T-helper 1 cell treated with Interleukin-12 subunit alpha and Interleukin-12 subunit beta and Interleukin-4 antibody, amounts not matched to agents 30 μg/mL and 1 μg/mL, for 36 hours (primary cell): ENCODE measurements at regions not wholly inside any gene's neighbourhood (a gene's known extent, or its start where the extent isn't known, plus 50 kb on each side); places are given as distances from the start of the nearest gene placed in this dataset.
"Not testable (repeated sequence)": the region's sequence is repeated elsewhere in the genome, so short reads cannot be mapped to it uniquely, and the experiment has no call there.

Experiments
- H3K27ac Mint-ChIP-seq: one replicate; pipeline ENCODE4 v1.8.0; 2021; ENCODE audit warnings: mild to moderate bottlenecking, mixed read lengths
- H3K27me3 Mint-ChIP-seq: one replicate; pipeline ENCODE4 v1.8.0; 2021; ENCODE audit warnings: low read depth, mixed read lengths
- H3K36me3 Mint-ChIP-seq: one replicate; pipeline ENCODE4 v1.8.0; 2021; ENCODE audit warnings: low read depth, mixed read lengths
- H3K4me1 Mint-ChIP-seq: one replicate; pipeline ENCODE4 v1.8.0; 2021; ENCODE audit warnings: low read depth, mixed read lengths
- H3K4me3 Mint-ChIP-seq: one replicate; pipeline ENCODE4 v1.8.0; 2021; ENCODE audit warnings: mild to moderate bottlenecking, moderate library complexity, mixed read lengths
- H3K9me3 Mint-ChIP-seq: one replicate; pipeline ENCODE4 v1.8.0; 2021; ENCODE audit warnings: mixed read lengths

DNA sequence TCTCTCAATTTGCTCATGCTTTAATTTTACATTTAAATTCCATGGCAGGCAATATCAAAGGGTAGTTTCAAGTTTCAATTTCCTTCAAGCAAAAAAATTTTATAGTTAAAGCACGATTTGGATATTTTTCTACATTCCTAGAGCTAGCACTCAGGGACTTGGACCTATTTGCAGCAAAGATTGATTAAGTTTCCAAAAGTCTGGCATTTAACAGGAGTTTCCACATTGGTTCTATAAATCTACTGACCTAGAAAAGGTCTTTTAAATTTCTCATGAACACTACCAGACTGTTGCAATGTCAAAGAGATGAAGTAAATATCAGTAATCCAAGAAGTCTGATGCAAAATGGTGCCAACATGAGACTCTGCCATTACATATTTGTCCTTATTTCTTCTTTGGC is 253.7 kb upstream of the LINC00305 start:
- no peaks in the 10 kb centered on the region for H3K4me1 Mint-ChIP-seq
- no peaks in the 10 kb centered on the region for H3K9me3 Mint-ChIP-seq
- H3K4me3 Mint-ChIP-seq = no peak overlapping the region
- no peak overlapping the region for H3K27ac Mint-ChIP-seq
- no peaks in the 10 kb centered on the region for H3K36me3 Mint-ChIP-seq
- no peaks in the 10 kb centered on the region for H3K27me3 Mint-ChIP-seq

DNA sequence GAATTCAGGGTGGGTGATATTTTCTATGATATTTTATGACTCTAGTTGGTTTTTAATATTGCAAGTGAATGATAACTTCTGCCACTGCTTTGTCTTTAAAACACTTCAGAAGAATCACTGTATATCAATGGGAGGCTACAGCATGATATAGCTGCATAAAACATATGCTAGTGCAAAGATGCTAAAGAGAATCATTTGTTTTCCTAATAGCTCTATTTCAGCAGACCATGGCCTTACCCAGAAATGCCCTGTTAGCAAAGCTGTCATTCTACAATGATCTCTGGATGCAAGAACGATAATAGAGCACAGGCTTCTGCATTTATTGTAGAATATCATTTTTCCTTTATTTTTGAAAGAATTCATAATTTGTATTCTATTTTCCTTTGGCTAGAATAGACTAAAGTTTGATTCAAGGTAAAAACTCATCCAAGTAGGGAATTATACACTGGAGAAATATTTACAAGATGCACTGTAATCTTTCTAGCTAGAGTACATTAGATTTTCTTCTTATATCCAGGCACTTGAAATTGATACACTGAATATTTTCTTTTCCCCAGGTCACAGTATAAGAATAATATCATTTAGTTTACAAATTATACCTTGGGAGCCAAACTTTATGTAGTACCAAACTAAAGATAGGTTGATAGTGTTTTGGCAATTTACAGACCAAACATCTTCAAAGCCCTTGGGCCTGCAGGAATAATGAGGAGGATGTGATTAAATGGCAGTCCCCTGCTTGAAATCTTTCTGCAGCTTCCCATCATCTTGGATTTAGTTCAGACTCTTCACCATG is 252.6 kb upstream of the LINC00305 start:
- Mint-ChIP-seq H3K4me1 (no peaks in the 10 kb centered on the region), H3K36me3 (no peaks in the 10 kb centered on the region), H3K9me3 (no peaks in the 10 kb centered on the region), H3K27me3 (no peaks in the 10 kb centered on the region), H3K27ac (no peak overlapping the region), H3K4me3 (no peak overlapping the region)

DNA sequence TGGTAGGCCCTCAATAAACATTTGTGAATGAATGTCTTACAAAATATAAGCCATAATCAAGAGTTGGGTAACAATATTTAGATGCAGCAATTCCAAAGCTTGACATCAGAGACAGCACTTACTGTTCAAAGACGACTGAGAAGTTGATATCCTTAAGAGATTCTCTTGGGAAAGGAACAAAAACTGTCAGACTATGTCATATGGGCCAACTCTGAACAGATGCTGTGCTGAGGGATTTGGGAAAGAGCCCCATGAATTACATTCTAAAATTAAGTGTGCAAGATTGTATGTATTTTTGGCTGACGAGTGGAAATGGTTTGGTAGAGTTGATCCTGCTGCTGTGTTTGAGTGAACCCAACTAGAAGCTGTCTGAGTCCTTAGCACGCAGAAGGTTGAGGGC is 250.7 kb upstream of the LINC00305 start:
- H3K27ac Mint-ChIP-seq = no peak overlapping the region
- no peaks in the 10 kb centered on the region for H3K36me3 Mint-ChIP-seq
- no peak overlapping the region for H3K4me3 Mint-ChIP-seq
- no peaks in the 10 kb centered on the region for H3K9me3 Mint-ChIP-seq
- no peaks in the 10 kb centered on the region for H3K27me3 Mint-ChIP-seq
- no peaks in the 10 kb centered on the region for H3K4me1 Mint-ChIP-seq

DNA sequence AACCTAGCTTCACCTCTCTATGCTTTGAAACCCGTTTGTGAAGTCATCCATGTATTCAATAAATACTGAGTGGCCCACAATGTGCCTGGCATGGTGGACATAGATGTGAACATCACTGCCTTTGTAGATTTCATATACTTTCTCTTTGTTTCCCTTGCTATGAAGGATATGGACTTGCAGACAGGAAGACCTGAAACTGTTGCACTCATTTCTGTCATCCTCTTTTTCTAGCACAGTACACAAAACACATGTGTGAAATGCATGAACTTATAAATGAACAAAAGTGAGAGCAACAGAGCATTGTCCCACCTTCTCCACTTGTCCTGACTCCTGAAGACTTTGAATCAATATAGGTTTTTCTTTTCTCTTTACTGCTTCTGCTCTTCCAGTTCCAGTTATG is 249.4 kb upstream of the LINC00305 start:
- H3K4me1 Mint-ChIP-seq = no peaks in the 10 kb centered on the region
- no peak overlapping the region for H3K27ac Mint-ChIP-seq
- H3K36me3 Mint-ChIP-seq = no peaks in the 10 kb centered on the region
- no peaks in the 10 kb centered on the region for H3K9me3 Mint-ChIP-seq
- no peak overlapping the region for H3K4me3 Mint-ChIP-seq
- H3K27me3 Mint-ChIP-seq = no peaks in the 10 kb centered on the region

DNA sequence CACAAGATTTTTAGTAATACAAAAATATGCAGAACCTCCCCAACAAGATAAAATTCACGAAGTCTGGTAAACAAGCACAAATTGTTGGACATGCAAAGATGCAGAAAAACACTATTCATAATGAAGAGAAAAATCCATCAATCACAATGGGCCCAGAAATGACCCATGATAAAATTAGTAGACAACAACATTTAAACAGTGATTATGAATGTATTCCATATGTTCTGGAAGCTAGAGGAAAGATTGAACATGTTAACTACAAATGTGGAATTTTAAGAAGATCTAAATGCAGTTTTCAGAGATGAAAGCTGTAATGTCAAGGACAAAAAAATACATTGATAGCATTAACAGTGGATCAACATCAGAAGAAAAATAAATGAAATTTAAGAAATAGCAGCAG is 243.3 kb upstream of the LINC00305 start:
- no peak overlapping the region for H3K27ac Mint-ChIP-seq
- no peak overlapping the region for H3K4me3 Mint-ChIP-seq
- H3K27me3 Mint-ChIP-seq = no peaks in the 10 kb centered on the region
- peaks cover 3% of the 10 kb centered on the region for H3K9me3 Mint-ChIP-seq
- no peaks in the 10 kb centered on the region for H3K4me1 Mint-ChIP-seq
- H3K36me3 Mint-ChIP-seq = no peaks in the 10 kb centered on the region

DNA sequence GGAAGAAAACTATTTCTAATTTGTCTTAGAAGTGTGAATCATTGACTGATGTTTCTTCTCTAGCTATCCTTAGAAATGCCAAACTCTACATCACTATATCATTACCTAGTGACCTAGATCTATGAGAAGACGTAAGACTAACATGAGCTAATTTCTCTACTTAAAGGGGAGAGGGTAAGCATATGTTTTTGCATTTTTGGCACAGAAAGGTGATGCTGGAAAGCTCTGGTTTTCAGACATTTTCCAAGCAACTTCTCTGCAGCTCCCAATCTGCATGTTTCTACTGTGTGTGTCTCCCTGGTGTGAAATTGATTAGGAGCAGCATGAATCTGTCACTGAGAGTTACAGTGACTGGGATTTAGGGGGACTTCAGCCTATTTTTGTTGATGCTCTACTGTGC is 235.2 kb upstream of the LINC00305 start:
- no peaks in the 10 kb centered on the region for H3K27me3 Mint-ChIP-seq
- H3K9me3 Mint-ChIP-seq = no peaks in the 10 kb centered on the region
- H3K36me3 Mint-ChIP-seq = no peaks in the 10 kb centered on the region
- no peak overlapping the region for H3K27ac Mint-ChIP-seq
- no peak overlapping the region for H3K4me3 Mint-ChIP-seq
- H3K4me1 Mint-ChIP-seq = no peaks in the 10 kb centered on the region

DNA sequence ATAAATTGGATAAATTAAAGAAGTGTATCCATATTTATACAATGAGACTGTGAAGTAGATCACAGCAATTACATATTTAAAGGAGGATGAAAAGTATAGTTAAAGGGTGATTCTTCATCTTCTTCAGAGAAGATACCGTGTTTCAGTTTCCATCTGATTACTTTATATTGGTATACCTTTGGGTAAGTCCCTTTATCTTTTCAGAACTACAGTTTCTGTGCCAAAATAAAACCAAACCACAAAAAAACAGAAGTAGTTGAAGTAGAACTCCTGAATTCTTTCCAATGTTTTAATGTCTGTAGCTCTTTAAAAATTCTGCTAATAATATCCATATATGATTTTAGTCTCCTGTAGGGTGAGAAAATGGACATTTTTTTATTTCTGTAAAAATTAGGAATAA is 231.2 kb upstream of the LINC00305 start:
- Mint-ChIP-seq H3K27me3 (no peaks in the 10 kb centered on the region), H3K27ac (no peak overlapping the region), H3K9me3 (no peaks in the 10 kb centered on the region), H3K4me3 (no peak overlapping the region), H3K36me3 (no peaks in the 10 kb centered on the region), H3K4me1 (no peaks in the 10 kb centered on the region)

DNA sequence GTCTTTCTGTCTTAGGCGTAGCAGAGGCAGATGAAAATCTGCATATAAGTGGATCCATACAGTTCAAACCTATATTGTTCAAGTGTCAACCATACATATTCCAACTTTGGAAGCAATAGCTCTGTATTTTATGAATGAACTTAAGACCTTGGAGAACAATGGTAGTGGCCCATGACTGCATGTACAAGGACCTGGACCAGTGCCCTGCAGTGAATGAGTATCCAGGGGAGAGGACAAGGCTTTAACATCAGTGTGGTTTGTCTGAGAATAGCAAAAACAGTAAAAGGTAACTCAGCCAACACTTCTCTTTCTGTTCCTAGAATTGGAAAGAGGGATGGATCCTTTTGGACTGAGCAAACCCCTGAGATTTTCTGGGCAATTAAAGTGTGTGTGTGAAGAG is 230.8 kb upstream of the LINC00305 start:
- Mint-ChIP-seq H3K27ac (no peak overlapping the region), H3K4me3 (no peak overlapping the region)

DNA sequence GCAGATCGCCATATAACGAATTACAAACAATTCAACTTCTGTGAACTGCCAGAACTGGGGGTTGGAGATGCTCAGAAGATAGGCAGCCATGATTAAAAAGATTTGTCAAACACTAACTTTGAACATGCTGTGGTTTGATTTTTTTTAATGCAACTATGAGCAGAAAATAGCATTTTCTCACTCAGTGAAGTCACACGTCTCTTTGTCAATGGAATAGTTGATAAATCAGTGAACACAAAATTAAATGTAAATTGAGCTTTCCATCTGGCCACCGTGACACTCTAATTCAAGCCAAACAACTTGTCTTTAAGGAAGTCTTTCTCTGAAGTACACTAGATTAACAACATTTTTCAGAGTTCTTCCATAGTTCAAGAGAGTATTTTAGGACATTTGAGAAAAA is 228.6 kb upstream of the LINC00305 start:
- Mint-ChIP-seq H3K27me3 (no peaks in the 10 kb centered on the region), H3K9me3 (no peaks in the 10 kb centered on the region), H3K4me3 (no peak overlapping the region), H3K27ac (no peak overlapping the region), H3K4me1 (no peaks in the 10 kb centered on the region), H3K36me3 (no peaks in the 10 kb centered on the region)

More for the DNA sequence above, 230.8 kb upstream of the LINC00305 start:
- Mint-ChIP-seq H3K36me3 (no peaks in the 10 kb centered on the region), H3K27me3 (no peaks in the 10 kb centered on the region), H3K4me1 (no peaks in the 10 kb centered on the region), H3K9me3 (no peaks in the 10 kb centered on the region)

DNA sequence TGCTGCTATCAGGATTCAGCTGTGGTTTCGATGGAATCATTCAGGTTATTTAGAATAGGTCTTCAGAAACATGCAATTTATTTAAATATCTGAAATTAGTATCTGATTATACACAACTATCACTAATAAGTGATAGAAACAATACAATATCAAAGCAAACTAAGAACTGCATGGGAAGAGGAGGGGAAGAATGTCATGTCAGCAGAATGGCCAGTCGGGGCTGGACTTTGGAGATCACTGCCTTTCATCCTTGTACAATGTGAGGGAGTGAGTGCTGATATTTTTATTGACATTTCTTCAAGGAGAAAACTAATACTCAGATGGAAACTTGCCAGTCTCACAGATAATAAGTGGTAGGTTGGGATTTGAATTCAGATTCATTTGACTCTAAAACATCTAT is 224.0 kb upstream of the LINC00305 start:
- no peaks in the 10 kb centered on the region for H3K4me1 Mint-ChIP-seq
- H3K9me3 Mint-ChIP-seq = no peaks in the 10 kb centered on the region
- H3K27me3 Mint-ChIP-seq = no peaks in the 10 kb centered on the region
- no peak overlapping the region for H3K27ac Mint-ChIP-seq
- no peak overlapping the region for H3K4me3 Mint-ChIP-seq
- H3K36me3 Mint-ChIP-seq = no peaks in the 10 kb centered on the region

DNA sequence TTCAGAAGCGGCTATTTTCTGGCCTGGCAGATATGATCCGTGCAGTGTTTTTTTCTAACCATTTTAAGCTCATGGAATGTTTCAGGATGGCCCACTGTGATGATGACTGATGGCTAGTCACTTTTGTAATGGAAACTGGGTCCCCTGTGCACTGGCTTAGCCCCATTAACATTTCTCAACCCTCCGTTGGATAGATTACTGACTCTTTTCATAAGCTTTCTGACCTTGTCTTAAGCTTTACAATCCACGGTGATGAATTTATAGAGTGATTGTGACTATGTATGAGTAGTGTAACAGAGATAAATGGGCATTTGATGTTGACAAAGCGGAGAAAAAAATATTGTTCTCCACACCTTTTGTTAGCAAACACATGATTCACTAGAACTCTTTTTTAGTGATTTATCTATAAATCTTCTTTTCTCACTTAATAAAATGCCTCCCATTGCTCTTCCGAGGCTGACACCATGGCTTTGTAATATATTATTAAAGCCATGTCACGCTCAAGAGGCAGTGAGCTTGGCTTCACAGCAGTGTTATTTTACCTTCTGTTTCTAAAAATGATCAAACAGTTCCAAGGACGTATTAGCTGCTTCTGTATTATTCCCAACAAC is 221.0 kb upstream of the LINC00305 start:
- not testable (repeated sequence) for H3K36me3 Mint-ChIP-seq, H3K4me3 Mint-ChIP-seq, H3K4me1 Mint-ChIP-seq, H3K27ac Mint-ChIP-seq, H3K9me3 Mint-ChIP-seq, H3K27me3 Mint-ChIP-seq

DNA sequence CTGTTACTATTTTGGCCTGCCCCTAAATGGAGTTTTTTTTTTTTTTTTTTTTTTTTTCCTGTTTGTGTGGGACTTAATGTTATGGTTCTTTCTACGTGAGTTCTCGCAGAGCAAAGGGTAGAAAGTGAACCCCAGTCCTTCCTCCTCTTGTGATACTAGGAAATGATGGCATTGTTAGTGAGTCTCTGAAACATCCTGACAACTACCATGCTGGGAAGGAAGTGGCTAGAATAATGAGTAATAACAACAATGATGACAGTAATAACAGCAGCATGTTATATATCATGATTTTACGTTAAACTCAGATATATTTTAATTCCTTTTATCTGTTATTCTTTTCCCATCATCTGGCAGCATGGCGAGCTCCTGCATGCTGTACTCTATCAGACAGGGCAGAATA is 216.2 kb upstream of the LINC00305 start:
- Mint-ChIP-seq H3K4me3 (no peak overlapping the region), H3K27me3 (no peaks in the 10 kb centered on the region), H3K4me1 (no peaks in the 10 kb centered on the region), H3K9me3 (peaks cover 15% of the 10 kb centered on the region), H3K27ac (no peak overlapping the region), H3K36me3 (no peaks in the 10 kb centered on the region)

DNA sequence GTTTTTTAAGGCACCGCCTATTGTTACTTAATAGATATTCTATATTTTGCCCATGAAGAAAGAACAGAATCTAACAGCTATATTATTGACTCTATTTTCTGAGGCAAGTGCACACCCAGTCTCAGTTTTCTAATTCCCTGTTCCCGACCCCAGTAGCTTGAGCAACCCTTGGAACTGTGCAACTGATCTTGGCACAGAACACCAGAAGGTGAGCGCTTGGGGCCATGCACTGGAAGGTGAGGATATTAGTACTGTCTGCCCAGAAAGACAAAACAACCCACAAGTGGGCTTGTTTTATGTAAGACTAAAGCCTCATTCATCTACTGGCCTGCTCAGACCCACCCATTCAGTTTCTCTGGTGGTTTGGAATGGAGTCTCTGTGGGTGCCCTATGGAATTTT is 188.8 kb upstream of the LINC00305 start:
- Mint-ChIP-seq H3K4me3 (no peak overlapping the region), H3K4me1 (no peaks in the 10 kb centered on the region), H3K36me3 (no peaks in the 10 kb centered on the region), H3K27ac (no peak overlapping the region), H3K27me3 (no peaks in the 10 kb centered on the region), H3K9me3 (no peaks in the 10 kb centered on the region)

DNA sequence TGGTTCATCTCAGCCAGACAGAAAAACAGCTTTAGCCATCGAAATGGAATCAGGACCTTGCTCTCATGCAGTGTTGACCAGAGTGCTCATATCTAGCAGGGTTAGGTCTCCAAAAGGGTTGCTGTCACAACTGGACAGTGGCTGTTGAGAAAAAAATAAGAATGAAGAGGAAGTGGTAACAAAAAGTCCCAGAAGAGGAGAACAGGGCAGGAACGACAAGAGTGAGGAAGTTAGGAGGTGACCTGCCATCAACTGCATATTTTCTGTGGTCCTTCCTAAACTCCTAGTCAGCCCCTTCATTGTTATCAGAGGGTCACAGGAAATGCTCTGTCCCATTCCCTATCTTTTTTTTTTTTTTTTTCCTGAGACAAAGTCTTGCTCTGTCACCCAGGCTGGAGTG is 188.1 kb upstream of the LINC00305 start:
- no peak overlapping the region for H3K4me3 Mint-ChIP-seq
- H3K9me3 Mint-ChIP-seq = no peaks in the 10 kb centered on the region
- no peaks in the 10 kb centered on the region for H3K36me3 Mint-ChIP-seq
- no peaks in the 10 kb centered on the region for H3K4me1 Mint-ChIP-seq
- no peak overlapping the region for H3K27ac Mint-ChIP-seq
- no peaks in the 10 kb centered on the region for H3K27me3 Mint-ChIP-seq

DNA sequence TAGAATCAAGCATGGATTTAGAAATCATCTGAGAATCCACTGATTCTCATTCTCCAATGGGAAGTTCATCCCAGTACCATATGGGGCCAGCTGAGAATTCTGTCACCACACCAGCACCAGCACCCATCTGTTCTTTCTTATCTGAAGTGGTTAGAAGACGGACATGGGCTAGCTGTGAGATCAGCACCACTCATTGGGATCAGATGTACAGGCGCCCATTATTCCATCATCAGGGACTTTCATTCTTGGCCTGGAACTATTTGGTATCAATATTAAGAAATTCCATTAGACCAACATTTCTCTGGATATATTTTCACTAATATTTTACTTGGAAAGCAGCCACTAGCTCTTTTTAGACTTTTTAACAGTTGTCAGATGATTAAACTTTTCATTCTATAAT is 185.9 kb upstream of the LINC00305 start:
- Mint-ChIP-seq H3K4me1 (no peaks in the 10 kb centered on the region), H3K36me3 (no peaks in the 10 kb centered on the region), H3K27ac (no peak overlapping the region), H3K4me3 (no peak overlapping the region), H3K27me3 (no peaks in the 10 kb centered on the region), H3K9me3 (no peaks in the 10 kb centered on the region)
